ENCODE measurements at regions not wholly inside any gene's neighbourhood (a gene's known extent, or its start where the extent isn't known, plus 50 kb on each side); places are given as distances from the start of the nearest gene placed in this dataset.

- DNase-seq (ENCODE audit: low spot score) = no peak
Observed at GRCh38 chr16:16791051-16791450, 412.1 kb downstream of the NPIPA7 start.

- no peak for DNase-seq (ENCODE audit: low spot score)
Observed at GRCh38 chr16:16797239-16797638, 418.3 kb downstream of the NPIPA7 start.

- DNase-seq (ENCODE audit: low spot score) = no peak
Observed at GRCh38 chr16:16798504-16798903, 419.6 kb downstream of the NPIPA7 start.

GRCh38 chr16:16805809-16806208 lies 426.9 kb downstream of the NPIPA7 start:
- no peak for DNase-seq (ENCODE audit: low spot score)

GRCh38 chr16:16815641-16816040 lies 436.7 kb downstream of the NPIPA7 start:
- DNase-seq (ENCODE audit: low spot score) = no peak

GRCh38 chr16:16817196-16817595 lies 438.3 kb downstream of the NPIPA7 start:
- DNase-seq (ENCODE audit: low spot score) = no peak

GRCh38 chr16:16821261-16821660 lies 442.3 kb downstream of the NPIPA7 start:
- DNase-seq (ENCODE audit: low spot score) = no peak

GRCh38 chr16:16828913-16829398 lies 450.0 kb downstream of the NPIPA7 start:
- peak; percentile 42 for DNase-seq (ENCODE audit: low spot score)

GRCh38 chr16:16830401-16830800 lies 451.5 kb downstream of the NPIPA7 start:
- DNase-seq (ENCODE audit: low spot score) = peak; percentile 21

- DNase-seq (ENCODE audit: low spot score) = peak; percentile 16
Observed at GRCh38 chr16:16830973-16831372, 452.0 kb downstream of the NPIPA7 start.

GRCh38 chr16:16833165-16833564 lies 454.2 kb downstream of the NPIPA7 start:
- no peak for DNase-seq (ENCODE audit: low spot score)

- DNase-seq (ENCODE audit: low spot score) = no peak
Observed at GRCh38 chr16:16850274-16850673, 471.3 kb downstream of the NPIPA7 start.

- DNase-seq (ENCODE audit: low spot score) = no peak
Observed at GRCh38 chr16:16857012-16857411, 478.1 kb downstream of the NPIPA7 start.

- DNase-seq (ENCODE audit: low spot score) = peak; percentile 16
Observed at GRCh38 chr16:16857603-16858283, 478.8 kb downstream of the NPIPA7 start.

GRCh38 chr16:16861546-16861945 lies 482.6 kb downstream of the NPIPA7 start:
- DNase-seq (ENCODE audit: low spot score) = peak; percentile 42

- no peak for DNase-seq (ENCODE audit: low spot score)
Observed at GRCh38 chr16:16863672-16864071, 484.7 kb downstream of the NPIPA7 start.

- no peak for DNase-seq (ENCODE audit: low spot score)
Observed at GRCh38 chr16:16864536-16864935, 485.6 kb downstream of the NPIPA7 start.

GRCh38 chr16:16865374-16865773 lies 486.4 kb downstream of the NPIPA7 start:
- no peak for DNase-seq (ENCODE audit: low spot score)

- DNase-seq (ENCODE audit: low spot score) = no peak
Observed at GRCh38 chr16:16867973-16868372, 489.0 kb downstream of the NPIPA7 start.

GRCh38 chr16:16868727-16869126 lies 489.8 kb downstream of the NPIPA7 start:
- DNase-seq (ENCODE audit: low spot score) = no peak

GRCh38 chr16:16869746-16870145 lies 490.8 kb downstream of the NPIPA7 start:
- no peak for DNase-seq (ENCODE audit: low spot score)

- DNase-seq (ENCODE audit: low spot score) = no peak
Observed at GRCh38 chr16:16871196-16871595, 492.3 kb downstream of the NPIPA7 start.

GRCh38 chr16:16877061-16877460 lies 498.1 kb downstream of the NPIPA7 start:
- no peak for DNase-seq (ENCODE audit: low spot score)

GRCh38 chr16:16879567-16880251 lies 500.8 kb downstream of the NPIPA7 start:
- DNase-seq (ENCODE audit: low spot score) = no peak
